ENCODE measurements at regions not wholly inside any gene's neighbourhood (a gene's known extent, or its start where the extent isn't known, plus 50 kb on each side); places are given as distances from the start of the nearest gene placed in this dataset.
"Not testable (repeated sequence)": the region's sequence is repeated elsewhere in the genome, so short reads cannot be mapped to it uniquely, and the experiment has no call there.

DNA sequence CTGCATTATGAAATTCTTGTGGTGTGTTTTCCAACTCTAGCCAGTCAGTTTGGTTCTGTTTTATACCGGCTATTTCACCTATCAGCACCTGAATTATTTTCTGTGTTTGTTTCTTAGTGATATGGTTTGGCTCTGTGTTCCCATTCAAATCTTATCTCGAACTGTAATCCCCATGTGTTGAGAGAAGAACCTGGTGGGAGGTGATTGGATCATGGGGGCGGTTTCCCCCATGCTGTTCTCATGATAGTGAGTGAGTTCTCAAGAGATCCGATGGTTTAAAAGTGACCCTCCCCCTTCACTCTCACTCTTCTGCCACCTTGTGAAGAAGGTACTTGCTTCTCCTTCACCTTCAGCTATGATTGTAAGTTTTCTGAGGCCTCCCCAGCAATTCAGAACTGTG, 1006.2 kb upstream of the FOXG1 start:
- not testable (repeated sequence) for DNase-seq (ENCODE audit: low spot score)

DNA sequence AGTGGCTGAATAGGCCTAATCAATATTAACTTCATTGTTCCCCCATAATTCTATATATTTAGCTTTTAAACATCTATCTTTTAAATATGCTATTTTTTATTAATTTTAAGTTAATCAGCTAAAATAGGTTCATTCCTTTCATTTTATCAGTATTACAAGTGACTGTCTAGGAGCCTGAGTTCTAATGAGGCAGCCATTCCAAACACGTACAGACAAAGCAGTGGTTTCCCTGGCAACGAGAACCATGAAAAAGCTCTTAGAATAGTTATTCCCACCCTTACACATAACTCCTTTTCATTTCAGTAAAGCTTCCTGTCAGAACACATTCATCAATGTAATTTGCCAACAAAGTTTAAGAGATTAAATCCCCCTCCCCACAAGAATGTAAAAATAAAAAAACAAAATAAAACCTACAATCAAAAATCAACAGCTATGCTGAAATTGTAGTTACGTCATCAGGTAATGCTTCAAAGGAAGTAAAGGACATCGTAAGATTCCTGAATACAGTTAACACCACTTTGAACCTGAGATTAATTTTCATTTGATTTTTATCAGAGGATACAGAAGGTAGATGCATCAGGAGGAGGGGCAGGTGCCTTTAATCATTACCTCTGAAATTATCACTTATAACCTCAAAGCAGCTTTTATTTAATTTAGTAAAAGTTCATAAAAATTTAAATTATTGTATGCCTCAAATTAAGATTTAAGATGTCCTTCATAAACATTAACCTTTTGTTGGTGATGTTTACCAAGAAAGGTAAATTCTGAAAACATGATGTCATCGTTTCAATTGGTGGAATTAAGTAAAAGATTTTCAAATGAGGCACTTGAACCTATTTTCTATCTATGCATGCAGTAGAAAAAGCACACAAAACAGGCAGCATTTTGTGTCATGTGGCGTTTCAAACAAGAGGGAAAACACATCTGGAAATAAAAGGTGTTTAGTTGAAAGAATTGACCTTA, 967.2 kb upstream of the FOXG1 start:
- DNase-seq (ENCODE audit: low spot score) = not testable (repeated sequence)

DNA sequence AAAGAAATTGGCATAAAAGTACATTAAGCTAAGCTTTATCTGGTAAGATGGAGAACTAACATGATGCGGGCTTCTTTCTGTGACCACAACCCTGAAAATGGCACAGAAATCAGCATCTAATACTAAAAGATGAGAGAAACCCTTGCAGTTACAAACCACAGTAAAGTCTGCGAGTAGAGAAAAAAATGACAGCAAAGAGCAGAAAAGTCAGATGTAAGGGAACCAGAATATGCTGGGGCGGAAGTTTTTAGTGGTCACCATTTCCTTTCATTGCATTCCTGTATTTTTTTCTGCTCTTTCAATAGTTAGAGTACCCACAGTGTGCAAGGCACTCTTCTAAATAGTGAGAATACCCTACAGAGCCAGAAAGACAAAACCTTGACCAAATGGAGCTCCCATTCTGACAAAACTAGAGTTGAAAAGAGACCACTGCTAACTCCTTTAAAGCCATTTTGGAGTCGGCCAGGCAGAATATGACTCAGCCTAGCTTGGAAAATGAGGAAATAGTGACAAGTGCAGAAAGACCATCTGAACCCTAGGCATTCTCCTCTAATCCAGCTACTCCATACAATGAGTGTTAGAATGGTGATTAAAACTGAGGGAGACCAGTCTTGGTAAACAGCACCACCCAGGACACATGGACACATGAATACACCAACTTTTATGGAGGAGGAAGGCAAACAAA, 948.7 kb upstream of the FOXG1 start:
- not testable (repeated sequence) for DNase-seq (ENCODE audit: low spot score)

DNA sequence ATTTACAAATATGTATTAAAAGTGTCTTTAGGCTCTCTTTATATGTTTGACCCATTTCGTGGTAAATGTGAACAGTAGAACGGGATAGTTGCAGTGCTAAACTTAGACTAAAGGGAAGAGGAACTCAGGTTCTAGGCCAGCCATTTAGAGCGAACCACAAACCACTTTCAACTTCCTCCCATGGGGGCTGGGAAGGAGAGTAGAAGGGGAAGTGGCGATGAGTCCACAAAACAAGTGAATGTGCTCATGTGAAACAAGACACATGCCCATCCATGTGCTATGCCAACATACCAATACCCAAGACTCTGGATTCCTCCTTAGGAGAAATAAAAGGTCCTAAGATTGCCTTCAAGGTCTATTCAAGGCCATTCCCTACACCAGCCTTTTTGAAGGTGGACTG, 940.4 kb upstream of the FOXG1 start:
- not testable (repeated sequence) for DNase-seq (ENCODE audit: low spot score)

DNA sequence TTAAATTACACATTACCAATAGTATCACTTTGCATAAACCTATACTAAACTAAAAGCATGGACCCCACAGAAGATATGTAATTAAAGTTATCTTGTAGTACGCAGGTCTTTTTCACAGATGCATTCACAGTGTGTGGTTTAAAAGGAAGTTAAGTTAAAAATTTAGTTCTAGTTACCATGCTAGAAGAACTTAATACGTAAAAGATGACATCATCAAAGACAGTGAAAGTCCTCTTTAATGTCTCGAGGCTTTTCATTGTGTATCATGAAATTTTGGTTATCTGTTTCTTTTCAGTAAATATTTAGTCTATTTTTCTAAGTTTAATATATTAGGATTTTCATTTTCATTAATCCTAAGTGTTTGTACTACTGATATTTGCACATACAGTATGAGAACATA, 934.6 kb upstream of the FOXG1 start:
- not testable (repeated sequence) for DNase-seq (ENCODE audit: low spot score)

DNA sequence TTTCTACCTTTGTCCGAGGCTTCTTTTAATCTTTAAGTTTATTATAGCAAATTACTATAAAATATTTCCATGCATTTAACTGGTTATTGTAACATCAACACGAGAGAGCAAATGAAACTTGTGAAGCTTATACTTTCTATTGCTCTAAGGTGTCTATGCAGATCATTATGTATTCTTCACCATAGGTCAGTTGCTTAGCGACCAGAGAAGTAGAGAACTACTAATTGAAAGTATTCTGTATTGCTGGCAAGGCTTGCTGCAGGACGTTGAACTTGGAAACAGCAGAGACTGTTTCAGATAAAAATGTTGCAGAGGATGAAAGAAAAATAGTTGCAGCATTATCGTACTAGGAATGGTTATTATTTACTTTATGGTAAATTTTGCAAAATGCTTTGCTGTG, 933.6 kb upstream of the FOXG1 start:
- not testable (repeated sequence) for DNase-seq (ENCODE audit: low spot score)

DNA sequence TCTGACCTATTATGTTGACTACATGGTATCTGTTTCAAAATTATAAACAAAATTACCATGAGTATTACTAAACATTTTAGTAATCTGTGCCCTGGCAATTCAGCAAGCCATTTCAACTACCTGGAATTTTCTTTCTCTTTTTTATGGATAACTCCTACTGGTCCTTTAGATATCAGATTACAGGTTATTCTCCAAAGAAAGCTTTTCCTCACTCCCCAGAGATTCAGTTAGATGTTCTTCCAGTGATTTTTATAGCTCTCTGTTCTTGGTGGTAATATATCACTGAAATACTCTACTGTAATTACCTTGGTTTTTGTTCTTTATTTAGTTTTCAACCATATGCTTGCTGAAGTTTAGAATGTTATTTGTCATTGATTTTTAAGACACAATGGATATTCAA, 930.2 kb upstream of the FOXG1 start:
- DNase-seq (ENCODE audit: low spot score) = no peak

DNA sequence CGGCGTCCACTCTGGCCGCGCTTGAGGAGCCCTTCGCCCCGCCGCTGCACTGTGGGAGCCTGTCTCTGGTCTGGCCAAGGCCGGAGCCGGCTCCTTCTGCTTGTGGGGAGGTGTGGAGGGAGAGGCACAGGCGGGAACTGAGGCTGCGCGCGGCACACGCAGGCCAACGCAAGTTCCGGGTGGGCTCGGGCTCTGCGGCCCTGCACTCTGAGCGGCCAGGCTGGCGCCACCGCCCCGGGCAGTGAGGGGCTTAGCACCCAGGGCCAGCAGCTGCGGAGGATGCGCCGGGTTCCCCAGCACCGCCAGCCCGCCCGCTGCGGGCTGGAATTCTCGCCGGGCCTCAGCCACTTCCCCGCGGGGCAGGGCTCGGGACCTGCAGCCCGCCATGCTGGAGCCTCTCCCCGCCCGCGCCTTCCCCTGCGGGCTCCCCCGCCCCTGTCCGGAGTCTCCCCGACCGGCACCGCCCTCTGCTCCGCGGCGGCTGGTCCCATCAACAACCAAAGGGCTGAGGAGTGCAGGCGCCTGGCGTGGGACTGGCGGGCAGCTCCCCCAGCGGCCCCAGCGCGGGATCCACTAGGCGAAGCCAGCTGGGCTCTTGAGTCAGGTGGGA, 921.2 kb upstream of the FOXG1 start:
- no peak for DNase-seq (ENCODE audit: low spot score)

DNA sequence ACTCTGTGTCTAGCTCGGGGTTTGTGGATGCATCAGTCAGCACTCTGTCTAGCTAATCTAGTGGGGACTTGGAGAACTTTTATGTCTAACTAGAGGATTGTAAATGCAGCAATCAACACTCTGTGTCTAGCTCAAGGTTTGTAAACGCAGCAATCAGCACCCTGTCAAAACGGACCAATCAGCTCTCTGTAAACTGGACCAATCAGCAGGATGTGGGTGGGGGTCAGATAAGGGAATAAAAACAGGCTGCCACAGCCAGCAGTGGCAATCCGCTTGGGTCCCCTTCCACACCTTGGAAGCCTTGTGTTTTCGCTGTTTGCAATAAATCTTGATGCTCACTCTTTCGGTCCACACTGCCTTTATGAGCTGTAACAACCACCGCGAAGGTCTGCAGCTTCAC, 920.7 kb upstream of the FOXG1 start:
- DNase-seq (ENCODE audit: low spot score) = no peak

DNA sequence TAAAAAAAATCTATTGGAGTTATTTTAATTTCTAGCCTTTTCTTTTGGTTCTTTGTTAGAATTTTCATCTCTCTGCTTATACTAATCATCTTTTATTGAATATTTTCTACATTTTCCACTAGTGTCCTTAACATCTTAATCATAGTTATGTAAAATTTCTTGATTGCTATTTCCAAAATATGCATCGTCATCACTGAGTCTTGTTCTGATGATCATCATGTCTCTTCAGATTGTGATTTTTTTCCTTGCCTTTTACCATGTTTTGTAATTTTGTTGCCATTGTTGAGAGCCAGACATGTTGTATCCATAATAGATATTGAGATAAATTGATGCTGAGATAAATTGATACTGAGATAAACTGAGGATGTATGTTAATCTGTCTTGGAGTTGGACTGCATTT, 919.1 kb upstream of the FOXG1 start:
- not testable (repeated sequence) for DNase-seq (ENCODE audit: low spot score)

DNA sequence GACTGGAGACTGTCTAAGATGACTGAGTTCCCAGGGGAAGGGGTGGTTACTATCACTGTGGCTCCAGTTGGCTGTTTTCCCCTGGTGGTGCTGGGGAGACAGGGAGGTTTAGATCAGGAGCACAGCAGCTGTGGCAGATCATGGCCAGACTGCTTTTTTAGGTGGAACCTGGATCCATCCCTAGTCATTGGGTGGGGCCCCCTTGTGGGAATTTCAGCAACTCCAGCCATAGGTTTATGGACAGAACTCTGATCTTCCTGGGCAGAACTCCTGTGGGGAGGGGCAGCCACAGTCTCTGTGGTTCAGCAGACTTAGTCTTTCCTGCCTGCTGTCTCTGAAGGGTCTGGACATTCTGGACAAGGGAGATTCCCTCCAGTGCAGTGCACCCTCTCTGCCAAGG, 917.4 kb upstream of the FOXG1 start:
- DNase-seq (ENCODE audit: low spot score) = not testable (repeated sequence)

DNA sequence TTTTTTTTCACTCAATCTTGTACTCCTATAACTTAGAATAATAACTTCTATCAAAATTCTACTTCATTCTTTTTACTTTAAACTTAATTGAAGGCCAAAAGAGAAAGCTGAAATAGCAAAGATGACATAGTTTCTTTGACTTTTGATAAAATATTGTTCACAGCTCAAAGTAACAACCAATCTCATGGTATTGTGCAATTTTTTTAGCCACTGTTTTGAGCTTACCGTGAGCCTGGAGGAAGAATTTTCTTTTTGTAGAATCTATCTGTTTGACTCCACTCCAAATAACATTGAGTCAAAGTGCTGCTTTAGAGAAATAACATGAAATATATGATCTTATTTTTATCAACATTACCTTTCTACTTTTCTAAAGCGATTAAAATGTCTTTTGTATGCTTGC, 903.9 kb upstream of the FOXG1 start:
- DNase-seq (ENCODE audit: low spot score) = no peak

DNA sequence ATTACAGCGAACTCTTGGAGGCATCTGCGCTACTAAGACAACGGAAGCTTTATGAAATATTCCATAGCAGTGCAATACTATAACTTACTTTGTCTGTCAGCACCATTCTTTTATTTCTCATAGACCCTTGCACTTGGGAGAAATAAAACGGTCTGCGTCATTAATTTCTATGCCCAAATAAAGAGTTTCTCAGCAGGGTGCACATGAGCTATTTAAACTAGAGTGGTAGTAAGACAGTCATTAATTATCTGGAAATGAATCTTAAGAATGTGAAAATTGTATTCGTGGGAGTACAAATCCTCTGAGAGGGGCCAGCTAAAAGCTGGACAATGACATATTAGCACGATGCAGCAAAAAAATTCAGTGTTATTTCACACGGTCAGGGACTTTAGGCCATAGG, 903.4 kb upstream of the FOXG1 start:
- no peak for DNase-seq (ENCODE audit: low spot score)

DNA sequence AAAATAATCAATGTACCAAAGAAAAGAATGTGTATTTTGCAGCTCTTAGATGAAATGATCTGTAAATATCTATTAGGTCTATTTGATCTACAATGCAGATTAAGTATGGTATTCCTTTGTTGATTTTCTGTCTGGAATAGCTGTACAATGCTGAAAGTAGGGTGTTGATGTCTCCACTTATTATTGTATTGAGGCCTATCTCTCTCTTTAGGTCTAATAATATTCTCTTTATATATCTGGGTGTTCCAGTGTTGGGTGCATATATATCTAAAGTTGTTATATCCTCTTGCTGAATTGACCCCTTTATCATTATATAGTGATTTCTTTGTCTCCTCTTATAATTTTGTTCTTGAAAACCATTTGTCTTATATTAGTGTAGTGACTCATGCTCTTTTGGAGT, 885.5 kb upstream of the FOXG1 start:
- no peak for DNase-seq (ENCODE audit: low spot score)

DNA sequence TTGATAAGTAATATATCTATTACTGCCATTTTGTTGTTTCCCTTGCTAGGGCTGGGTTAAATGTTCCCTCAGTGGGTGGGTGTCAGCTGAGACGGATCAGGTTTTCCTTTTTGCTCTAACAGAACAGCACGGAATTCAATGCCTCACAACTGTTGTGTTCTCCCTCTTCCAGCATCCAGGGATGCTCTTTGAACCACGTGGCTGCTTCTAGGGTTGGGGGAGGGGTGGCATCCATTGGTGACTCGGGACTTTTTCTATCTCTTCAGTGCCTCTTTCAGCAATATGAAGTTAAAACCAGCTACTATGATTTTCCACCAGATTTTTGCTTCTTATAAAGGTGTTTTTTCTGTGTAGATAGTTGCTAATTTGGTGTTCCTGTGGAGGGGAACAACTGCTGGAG, 884.9 kb upstream of the FOXG1 start:
- no peak for DNase-seq (ENCODE audit: low spot score)

DNA sequence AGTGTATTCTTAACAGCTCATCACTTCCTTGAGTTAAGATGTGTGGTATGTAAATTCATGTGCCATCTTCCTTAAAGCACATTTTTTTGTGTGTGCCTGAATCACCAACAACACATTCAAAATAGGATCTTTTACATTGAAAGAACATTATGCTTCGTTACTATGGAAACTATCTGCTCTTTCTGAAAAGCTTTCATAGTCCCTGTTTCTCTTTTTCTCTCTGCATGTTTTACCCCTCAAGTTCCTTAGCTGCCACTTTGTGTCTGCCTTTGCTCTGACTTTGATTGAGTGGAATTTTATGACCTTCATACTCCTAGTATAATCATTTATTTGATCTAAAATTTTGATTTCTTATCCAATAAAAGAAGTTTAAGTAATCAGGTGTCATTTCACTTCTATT, 880.3 kb upstream of the FOXG1 start:
- DNase-seq (ENCODE audit: low spot score) = no peak

DNA sequence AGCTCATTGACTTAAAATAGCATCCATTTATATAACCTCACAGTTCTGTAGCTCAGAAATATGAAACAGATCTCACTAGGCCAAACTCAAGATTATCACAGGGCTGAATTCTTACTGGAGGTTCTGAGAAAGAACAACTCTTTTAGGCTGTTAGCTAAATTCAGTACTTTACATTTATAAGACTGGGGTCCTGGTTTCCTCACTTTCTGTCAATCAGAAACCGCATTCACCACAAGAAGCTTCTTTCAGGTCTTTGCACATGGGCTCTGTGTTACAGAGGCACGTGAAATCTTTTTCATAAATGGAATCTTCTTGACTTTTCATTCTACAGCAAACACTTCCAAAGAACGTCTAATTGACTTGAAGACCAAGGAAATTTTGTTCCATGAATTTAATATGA, 876.3 kb upstream of the FOXG1 start:
- no peak for DNase-seq (ENCODE audit: low spot score)

DNA sequence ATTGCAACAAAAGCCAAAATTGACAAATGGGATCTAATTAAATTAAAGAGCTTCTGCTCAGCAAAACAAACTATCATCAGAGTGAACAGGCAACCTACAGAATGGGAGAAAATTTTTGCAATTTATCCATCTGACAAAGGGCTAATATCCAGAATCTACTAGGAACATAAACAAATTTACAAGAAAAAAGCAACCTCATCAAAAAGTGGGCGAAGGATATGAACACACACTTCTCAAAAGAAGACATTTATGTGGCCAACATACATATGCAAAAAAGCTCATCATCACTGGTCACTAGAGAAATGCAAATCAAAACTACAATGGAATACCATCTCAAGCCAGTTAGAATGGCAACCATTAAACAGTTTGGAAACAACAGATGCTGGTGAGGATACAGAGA, 858.1 kb upstream of the FOXG1 start:
- not testable (repeated sequence) for DNase-seq (ENCODE audit: low spot score)

DNA sequence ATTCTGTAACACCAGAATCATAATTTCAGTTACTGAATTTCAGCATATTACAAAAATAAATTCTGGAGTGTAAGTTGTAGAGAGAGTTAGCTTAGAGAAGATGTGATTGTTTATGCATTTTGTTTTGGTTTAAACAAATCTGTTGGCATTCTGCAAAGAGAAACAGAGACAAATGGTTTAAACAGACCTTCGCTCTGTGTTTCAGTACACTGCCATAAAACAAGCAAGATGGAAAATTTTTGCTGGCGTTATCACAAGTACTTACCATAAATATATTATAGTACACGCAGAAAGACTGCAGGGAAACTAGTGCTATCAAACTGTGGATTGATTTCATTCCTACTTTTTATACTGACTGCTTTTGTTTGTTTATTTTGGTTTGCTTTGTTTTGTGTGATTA, 850.3 kb upstream of the FOXG1 start:
- DNase-seq (ENCODE audit: low spot score) = no peak

DNA sequence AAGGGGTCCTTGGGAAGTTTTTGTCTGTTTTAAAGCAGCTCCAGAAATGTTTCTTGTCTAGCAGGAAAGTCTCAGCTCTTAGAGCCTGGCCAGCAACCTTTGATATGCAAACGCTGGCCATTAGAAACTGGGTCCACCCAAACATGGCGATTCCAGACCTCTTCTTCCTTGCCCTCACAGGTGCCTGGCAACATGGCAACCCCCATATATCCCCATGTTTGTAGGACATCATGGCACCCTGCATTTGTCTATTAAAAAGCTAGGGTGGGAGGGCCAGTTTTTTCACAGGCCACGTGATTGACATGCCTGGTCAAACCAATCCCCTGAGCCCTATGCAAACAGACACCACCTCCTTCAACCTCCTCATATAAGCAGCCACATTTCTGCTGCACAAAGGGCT, 848.7 kb upstream of the FOXG1 start:
- no peak for DNase-seq (ENCODE audit: low spot score)

DNA sequence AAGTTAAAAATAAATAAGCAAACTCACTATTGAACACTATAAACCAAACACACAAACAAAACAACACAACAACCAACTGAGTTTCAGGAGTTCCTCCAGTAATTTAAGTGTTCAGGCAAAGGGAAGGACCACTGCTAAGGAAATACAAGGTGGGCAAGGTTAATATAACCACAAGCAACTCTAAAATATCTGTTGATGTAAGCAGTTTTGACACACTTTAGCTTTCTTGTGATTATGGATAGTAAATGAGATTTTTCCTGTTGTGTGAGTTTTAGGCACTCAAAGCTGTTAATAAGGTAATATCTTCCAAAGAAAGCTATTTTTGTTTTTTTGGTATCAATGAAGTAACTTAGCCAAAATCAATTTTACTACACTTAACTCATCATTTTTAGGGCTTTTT, 839.1 kb upstream of the FOXG1 start:
- DNase-seq (ENCODE audit: low spot score) = no peak

DNA sequence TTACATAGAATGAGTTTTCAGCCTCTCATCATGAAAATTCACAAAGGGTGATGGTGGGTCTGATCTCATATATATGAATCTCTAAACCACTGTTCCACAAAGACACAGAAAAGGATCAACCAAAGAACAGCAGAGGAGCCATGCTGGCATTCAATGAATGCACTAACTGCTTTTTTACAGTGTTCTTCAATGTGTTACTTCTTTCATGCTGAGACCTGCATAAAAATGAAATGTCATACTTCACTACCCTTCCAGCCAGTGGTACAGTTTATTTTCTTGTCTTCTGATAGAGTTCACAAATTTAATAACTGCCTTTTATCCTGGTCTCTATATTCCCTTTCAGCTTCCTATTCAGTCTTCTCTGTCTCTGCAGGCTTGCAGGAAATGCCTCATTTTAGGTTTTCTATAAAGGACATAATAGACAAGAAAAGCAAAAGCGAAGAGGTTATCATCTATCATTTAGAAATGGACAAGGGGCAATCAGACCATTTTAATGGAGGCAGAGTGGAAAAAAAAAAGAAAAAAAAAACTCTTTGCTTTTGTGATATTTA, 836.7 kb upstream of the FOXG1 start:
- no peak for DNase-seq (ENCODE audit: low spot score)

DNA sequence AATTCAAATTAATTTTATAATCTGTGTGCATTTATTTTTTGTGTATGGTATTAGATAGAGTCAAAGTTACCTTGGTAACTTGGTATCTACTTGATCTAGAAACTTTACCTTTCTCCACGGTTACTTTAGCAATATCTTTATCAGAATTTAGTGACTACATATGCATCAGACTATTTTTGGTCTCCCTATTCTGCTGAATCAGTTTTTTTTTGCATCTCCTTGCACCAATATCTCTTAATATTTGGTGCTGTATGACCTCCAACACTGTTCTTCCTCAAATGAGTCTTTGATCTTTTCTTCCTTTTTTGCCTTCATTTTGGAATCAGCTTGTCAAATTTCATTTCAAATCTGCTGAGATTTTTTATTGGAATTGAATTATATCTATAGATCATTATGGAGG, 828.2 kb upstream of the FOXG1 start:
- no peak for DNase-seq (ENCODE audit: low spot score)

Data from kidney tubule cell (primary cell).